ENCODE measurements at regions not wholly inside any gene's neighbourhood (a gene's known extent, or its start where the extent isn't known, plus 50 kb on each side); places are given as distances from the start of the nearest gene placed in this dataset.

GRCh38 chr1:38780133-38780532 is 79.4 kb downstream of the RRAGC start:
- TF ChIP-seq, protein P1, sequence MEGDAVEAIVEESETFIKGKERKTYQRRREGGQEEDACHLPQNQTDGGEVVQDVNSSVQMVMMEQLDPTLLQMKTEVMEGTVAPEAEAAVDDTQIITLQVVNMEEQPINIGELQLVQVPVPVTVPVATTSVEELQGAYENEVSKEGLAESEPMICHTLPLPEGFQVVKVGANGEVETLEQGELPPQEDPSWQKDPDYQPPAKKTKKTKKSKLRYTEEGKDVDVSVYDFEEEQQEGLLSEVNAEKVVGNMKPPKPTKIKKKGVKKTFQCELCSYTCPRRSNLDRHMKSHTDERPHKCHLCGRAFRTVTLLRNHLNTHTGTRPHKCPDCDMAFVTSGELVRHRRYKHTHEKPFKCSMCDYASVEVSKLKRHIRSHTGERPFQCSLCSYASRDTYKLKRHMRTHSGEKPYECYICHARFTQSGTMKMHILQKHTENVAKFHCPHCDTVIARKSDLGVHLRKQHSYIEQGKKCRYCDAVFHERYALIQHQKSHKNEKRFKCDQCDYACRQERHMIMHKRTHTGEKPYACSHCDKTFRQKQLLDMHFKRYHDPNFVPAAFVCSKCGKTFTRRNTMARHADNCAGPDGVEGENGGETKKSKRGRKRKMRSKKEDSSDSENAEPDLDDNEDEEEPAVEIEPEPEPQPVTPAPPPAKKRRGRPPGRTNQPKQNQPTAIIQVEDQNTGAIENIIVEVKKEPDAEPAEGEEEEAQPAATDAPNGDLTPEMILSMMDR (IDR thresholded peaks at IDR 0.05; ENCODE audit: insufficient read depth, low read depth, low read length, missing control alignments) = no peak
- no peak overlapping the region for H3K4me3 ChIP-seq (ENCODE audit: low read length)
- DNase-seq (ENCODE audit: low read depth) = no peak

DNA sequence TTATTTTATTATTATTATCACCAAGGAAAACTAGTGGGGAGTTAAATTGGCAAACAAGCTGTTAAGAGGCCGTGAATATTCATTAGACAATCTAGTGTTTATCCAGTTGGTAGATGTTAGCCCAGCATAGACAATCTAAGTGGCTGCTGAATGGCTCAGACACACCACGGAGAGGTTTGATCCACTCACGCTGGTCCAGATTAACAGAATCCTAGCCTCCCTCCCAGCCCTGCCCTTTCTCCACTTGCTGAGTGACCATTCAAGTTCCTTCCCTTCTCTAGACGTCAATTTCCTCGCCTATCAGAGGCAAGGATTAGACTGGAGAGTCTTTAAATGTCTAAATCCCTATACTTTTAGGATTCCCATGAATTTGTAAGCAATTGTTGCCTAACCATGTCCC is 80.1 kb downstream of the RRAGC start:
- no peak overlapping the region for H3K4me3 ChIP-seq (ENCODE audit: low read length)
- no peak for DNase-seq (ENCODE audit: low read depth)
- TF ChIP-seq, protein P1 (IDR thresholded peaks at IDR 0.05; ENCODE audit: insufficient read depth, low read depth, low read length, missing control alignments) = no peak

DNA sequence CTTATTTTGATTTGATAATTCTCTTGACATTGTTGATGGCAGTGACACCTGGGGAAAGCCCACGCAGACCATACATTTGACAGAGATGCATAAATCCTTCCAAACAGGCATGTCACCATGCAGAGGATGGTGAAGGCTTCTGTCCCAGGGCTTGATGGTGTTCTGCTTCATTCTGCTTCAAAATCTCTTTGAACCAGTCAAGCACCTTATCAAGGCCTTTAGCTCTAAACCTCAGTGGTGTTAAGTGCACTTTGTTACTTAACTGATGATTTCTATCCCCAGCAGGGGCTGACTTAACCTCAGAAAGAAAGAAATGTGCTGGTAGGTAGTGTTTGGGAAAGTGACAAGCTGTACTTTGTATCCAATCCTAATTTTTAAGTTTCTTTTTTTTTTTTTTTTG is 81.1 kb downstream of the RRAGC start:
- TF ChIP-seq, protein P1 (IDR thresholded peaks at IDR 0.05; ENCODE audit: insufficient read depth, low read depth, low read length, missing control alignments) = no peak
- H3K4me3 ChIP-seq (ENCODE audit: low read length) = no peak overlapping the region
- no peak for DNase-seq (ENCODE audit: low read depth)

DNA sequence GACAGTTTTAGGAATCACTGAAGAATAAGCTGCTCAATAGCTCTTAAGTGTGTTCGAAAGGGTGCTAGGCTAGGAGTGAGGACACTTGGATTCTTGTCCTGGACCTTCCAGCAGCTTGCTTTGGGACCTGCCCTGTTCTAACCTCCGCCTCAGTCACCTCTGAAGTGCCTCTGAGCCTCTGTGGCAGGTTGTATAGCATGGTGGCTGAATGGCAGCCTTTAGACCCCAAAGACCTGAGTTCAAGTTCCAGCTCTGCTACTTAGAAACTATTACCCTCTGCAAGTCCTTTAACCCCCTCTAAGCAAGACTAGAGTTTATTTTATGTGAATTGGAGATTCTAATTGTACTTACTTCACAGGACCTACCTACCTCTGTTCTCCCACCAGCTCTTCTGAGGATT is 81.5 kb downstream of the RRAGC start:
- no peak overlapping the region for H3K4me3 ChIP-seq (ENCODE audit: low read length)
- DNase-seq (ENCODE audit: low read depth) = no peak
- TF ChIP-seq, protein P1 (IDR thresholded peaks at IDR 0.05; ENCODE audit: insufficient read depth, low read depth, low read length, missing control alignments) = no peak

DNA sequence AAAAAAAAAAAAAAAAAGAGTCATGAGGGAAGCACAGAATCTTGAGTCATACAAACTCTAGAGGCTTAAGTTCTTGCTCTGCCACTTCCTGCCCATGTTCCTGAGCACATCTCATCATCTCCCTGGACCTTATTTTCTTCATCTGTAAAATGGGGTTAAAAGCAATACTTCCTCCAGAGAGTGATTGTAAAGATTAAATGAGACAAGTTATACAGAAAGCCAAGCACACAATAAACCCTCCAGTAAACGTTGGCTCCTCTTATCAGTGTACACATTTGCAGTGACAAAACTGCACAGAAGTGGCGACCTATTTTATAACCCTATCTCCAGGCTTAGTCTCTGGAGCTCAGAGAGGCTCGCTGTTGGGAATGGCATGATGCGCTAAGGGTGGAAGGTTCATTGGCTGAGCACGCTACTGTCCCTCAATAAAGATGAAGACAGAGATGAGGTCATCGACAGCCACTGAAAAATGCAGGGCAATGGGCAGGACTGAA is 82.1 kb downstream of the RRAGC start:
- no peak overlapping the region for H3K4me3 ChIP-seq (ENCODE audit: low read length)
- TF ChIP-seq, protein P1 (IDR thresholded peaks at IDR 0.05; ENCODE audit: insufficient read depth, low read depth, low read length, missing control alignments) = no peak

GRCh38 chr1:38776466-38777065 is 83.0 kb downstream of the RRAGC start:
- TF ChIP-seq, protein P1 (IDR thresholded peaks at IDR 0.05; ENCODE audit: insufficient read depth, low read depth, low read length, missing control alignments) = no peak
- H3K4me3 ChIP-seq (ENCODE audit: low read length) = no peak overlapping the region
- no peak for DNase-seq (ENCODE audit: low read depth)

More for the DNA sequence above, 82.1 kb downstream of the RRAGC start:
- no peak for DNase-seq (ENCODE audit: low read depth)

Measured in epithelial cell of esophagus (primary cell).